ENCODE measurements at regions not wholly inside any gene's neighbourhood (a gene's known extent, or its start where the extent isn't known, plus 50 kb on each side); places are given as distances from the start of the nearest gene placed in this dataset.

DNA sequence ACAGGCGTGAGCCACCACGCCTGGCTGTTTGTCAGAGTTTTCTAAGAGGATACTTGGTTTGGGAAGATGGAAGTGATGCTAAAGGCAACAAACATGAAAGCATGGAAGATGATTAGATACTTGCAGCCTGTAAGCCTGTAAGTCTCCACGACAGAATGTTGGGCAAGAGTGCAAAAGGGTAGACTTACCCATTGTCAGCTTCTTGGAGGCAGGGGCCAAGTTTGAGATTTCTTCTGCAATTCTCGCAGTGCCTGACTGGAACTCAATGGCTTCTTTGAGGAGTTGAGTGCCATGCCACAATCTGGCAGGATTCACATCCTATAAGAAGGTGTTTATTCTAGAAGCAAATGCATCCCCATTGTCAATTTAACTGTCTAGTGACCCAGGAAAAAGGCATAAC, 70.1 kb upstream of the EFEMP1 start:
- DNase-seq (ENCODE audit: low read depth), result peak; percentile 45
- TF ChIP-seq, protein P1, sequence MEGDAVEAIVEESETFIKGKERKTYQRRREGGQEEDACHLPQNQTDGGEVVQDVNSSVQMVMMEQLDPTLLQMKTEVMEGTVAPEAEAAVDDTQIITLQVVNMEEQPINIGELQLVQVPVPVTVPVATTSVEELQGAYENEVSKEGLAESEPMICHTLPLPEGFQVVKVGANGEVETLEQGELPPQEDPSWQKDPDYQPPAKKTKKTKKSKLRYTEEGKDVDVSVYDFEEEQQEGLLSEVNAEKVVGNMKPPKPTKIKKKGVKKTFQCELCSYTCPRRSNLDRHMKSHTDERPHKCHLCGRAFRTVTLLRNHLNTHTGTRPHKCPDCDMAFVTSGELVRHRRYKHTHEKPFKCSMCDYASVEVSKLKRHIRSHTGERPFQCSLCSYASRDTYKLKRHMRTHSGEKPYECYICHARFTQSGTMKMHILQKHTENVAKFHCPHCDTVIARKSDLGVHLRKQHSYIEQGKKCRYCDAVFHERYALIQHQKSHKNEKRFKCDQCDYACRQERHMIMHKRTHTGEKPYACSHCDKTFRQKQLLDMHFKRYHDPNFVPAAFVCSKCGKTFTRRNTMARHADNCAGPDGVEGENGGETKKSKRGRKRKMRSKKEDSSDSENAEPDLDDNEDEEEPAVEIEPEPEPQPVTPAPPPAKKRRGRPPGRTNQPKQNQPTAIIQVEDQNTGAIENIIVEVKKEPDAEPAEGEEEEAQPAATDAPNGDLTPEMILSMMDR (IDR thresholded peaks at IDR 0.05; ENCODE audit: low read length, missing control alignments), result no peak

DNA sequence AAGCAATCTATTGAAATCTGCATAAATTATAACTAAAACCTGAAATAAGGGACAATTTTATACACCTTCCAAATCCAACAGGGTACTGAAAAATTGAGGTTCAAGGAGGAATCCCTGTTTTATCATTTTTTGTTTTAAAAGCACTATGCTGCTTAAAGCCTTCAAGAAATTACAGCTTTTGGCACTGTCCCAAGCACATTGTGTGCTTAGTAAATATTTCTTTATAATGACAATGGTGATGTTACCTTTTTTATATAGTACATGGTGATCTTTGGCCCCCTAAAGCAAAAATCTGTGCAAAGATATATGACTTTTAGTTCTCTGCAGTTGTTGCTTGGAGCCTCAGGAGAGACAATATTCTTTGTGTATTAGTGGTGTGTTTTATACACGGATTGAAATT, 71.6 kb upstream of the EFEMP1 start:
- H3K4me3 ChIP-seq (replicated peaks; ENCODE audit: low read depth, low read length), result no peak overlapping the region
- TF ChIP-seq, protein P1 (IDR thresholded peaks at IDR 0.05; ENCODE audit: low read length, missing control alignments), result no peak
- DNase-seq (ENCODE audit: low read depth), result no peak

More for the DNA sequence above, 70.1 kb upstream of the EFEMP1 start:
- H3K4me3 ChIP-seq (replicated peaks; ENCODE audit: low read depth, low read length), result no peak overlapping the region

DNA sequence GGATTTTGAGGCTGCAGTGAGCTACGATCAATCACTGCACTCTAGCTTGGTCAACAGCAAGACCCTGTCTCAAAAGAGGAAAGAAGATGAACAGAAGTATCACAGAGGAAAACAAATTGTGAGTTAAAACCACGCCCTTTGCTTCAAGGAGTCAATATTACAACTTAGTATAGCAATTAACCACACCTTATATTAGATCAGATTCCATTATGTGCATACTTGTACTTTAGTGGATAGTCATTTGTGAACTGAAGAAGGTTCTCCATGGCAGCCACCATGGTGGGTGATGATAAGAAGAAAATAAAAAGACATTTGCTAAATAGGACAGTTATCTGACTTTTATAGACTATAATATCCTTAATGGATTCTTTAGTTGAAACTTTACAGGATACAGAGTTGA, 72.3 kb upstream of the EFEMP1 start:
- H3K4me3 ChIP-seq (replicated peaks; ENCODE audit: low read depth, low read length), result no peak overlapping the region
- no peak for DNase-seq (ENCODE audit: low read depth)
- TF ChIP-seq, protein P1 (IDR thresholded peaks at IDR 0.05; ENCODE audit: low read length, missing control alignments), result no peak

DNA sequence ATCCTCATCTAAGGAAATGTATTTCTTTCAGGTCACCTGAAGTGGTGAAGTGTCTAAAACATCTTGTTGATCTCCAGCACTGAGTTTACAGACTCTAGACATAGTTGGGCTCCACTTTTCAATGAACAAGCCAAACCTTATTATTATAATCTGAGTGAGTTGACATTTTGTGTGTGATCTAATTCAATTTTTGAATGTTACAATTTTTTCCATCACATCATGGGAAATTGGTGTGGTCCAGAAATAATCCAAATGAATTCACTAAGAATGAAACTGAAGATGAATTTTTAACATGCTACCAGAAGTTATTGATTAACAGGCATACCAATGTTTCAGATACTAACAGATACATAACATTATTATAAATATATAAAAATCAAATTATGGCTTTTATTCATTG, 75.6 kb upstream of the EFEMP1 start:
- DNase-seq (ENCODE audit: low read depth), result no peak
- TF ChIP-seq, protein P1 (IDR thresholded peaks at IDR 0.05; ENCODE audit: low read length, missing control alignments), result no peak
- H3K4me3 ChIP-seq (replicated peaks; ENCODE audit: low read depth, low read length), result no peak overlapping the region

DNA sequence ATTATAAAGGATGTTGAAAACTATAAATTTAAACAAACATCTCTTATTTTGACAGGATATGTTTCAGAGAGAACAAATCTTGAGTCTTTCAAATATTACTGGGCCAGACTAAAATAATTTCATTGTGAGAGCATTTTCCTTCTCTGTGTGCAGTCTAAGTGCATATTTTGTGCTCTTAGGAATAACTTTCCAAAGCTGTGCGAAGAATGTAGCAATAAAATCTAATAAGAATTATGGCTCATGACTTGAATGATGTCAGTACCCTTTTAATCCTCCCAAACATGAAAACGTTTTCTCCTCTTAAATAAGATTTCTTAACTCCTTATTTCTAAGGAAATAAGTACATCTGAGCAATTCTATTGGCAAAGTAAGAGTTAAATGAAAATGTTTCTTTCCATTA, 76.2 kb upstream of the EFEMP1 start:
- no peak overlapping the region for H3K4me3 ChIP-seq (replicated peaks; ENCODE audit: low read depth, low read length)
- TF ChIP-seq, protein P1 (IDR thresholded peaks at IDR 0.05; ENCODE audit: low read length, missing control alignments), result no peak
- no peak for DNase-seq (ENCODE audit: low read depth)

DNA sequence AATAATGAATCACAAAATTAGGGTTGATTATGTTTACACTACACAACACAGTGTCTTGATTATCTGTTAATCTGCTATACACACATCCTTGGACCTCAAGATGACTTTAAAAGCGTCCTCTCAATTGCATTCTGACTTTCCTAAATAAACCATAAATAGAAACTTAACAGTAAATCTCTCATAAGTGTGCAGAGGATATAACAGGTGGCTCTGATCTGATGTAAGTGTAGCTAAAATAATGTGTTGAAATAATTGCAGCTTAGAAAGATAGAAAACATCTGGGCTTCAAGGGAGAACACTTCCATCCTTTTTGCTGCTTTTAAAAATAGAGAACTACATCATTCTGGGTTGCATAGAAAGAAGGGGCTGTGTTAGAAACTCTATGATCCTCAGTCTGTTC, 78.4 kb upstream of the EFEMP1 start:
- TF ChIP-seq, protein P1 (IDR thresholded peaks at IDR 0.05; ENCODE audit: low read length, missing control alignments), result no peak
- H3K4me3 ChIP-seq (replicated peaks; ENCODE audit: low read depth, low read length), result no peak overlapping the region
- peak; percentile 58 for DNase-seq (ENCODE audit: low read depth)

DNA sequence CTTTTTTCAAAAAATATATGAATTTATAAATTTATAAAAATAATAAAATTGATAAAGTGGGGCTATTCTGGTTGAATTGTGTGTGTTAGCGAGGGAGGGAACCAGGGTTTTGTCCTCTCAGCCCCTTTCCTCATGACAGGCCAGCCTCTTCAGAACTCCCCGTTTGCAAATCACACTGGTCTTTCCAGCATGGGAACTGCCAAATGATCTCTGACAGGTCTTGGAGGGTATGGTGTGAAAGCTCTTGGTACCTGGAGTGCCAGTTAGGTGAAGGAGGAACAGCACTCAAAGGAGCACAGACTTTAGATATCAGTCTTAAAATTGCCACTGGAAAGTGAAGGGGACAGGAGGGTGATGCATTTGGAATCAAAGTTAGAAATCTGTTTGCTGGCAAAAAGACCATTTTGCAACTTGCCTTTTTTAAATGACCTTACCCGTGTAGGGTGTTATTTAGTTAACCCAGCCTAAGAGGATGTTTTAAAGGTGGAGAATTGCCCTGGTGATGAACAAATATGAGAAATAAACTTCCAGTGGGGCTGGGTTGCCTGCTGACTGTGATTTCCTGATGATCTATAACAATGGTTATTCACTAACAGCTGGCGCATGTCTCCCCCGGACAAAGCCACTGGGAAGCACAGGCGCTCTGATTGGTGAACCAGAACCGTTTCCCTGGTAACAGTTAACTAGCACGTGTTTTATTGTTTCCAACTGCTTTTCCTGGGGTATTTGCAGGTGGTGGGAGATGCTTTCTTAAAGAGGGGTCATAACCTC, 85.3 kb upstream of the EFEMP1 start:
- no peak overlapping the region for H3K4me3 ChIP-seq (replicated peaks; ENCODE audit: low read depth, low read length)
- TF ChIP-seq, protein P1 (IDR thresholded peaks at IDR 0.05; ENCODE audit: low read length, missing control alignments), result no peak
- peak; percentile 97 for DNase-seq (ENCODE audit: low read depth)

All from fibroblast of pulmonary artery (primary cell).